ENCODE measurements at regions not wholly inside any gene's neighbourhood (a gene's known extent, or its start where the extent isn't known, plus 50 kb on each side); places are given as distances from the start of the nearest gene placed in this dataset.
"Not testable (repeated sequence)": the region's sequence is repeated elsewhere in the genome, so short reads cannot be mapped to it uniquely, and the experiment has no call there.

GRCh38 chr6:44037847-44038542, 89.3 kb downstream of the MRPL14 start:
- no peak overlapping the region for H3K9ac ChIP-seq (ENCODE audit: low read length)
- no peak overlapping the region for H2AFZ ChIP-seq (ENCODE audit: low read depth, low read length, poor library complexity, severe bottlenecking)
- intact Hi-C loops (cut with micrococcal nuclease), result no loop called here
- BruUV-seq (replicated peaks), result no TSS peak
- no peaks in the 10 kb centered on the region for H3K27me3 ChIP-seq (ENCODE audit: insufficient read depth, low read length)
- ATAC-seq, result no peak
- H3K9me2 ChIP-seq (ENCODE audit: insufficient read depth), result no peaks in the 10 kb centered on the region
- no peak overlapping the region for H3K4me3 ChIP-seq (replicated peaks in 1 of 2; ENCODE audit: low read depth in 1 of 2, low read length in 2 of 2)
- H3K36me3 ChIP-seq (ENCODE audit: control insufficient read depth in 1 of 2, insufficient read depth in 2 of 2, low read length in 2 of 2), result no peaks in the 10 kb centered on the region
- H3K27ac ChIP-seq (ENCODE audit: low read depth, low read length), result no peak overlapping the region
- RAD21 ChIA-PET (ENCODE audit: low non-redundant PET in 1 of 2, low total read pairs in 2 of 2, uncharacterized antibody in 2 of 2, unreplicated experiment in 2 of 2), result no interaction called here
- H3K9me3 ChIP-seq (ENCODE audit: control insufficient read depth in 1 of 2, insufficient read depth in 1 of 2, low read depth in 1 of 2, low read length in 2 of 2), result no peaks in the 10 kb centered on the region
- no peaks in the 10 kb centered on the region for H4K20me1 ChIP-seq (ENCODE audit: insufficient read depth)
- DNase-seq (ENCODE audit: low read depth, low spot score), result no peak
- H3K4me2 ChIP-seq (ENCODE audit: low read length), result no peak overlapping the region
- peaks cover 54 to 80% of the 10 kb centered on the region in 2 experiments for H3K4me1 ChIP-seq (ENCODE audit: control insufficient read depth in 1 of 2, insufficient read depth in 2 of 2, low read length in 2 of 2)
- POLR2A ChIA-PET, result interaction anchor here (2.2 kb wide), 1 partner anchor 21 kb away, joined by 7 read pairs; no protein-coding TSS in a partner anchor
- no peak for TF ChIP-seq SRF (IDR thresholded peaks at IDR 0.05; ENCODE audit: low read depth)
- no peak for TF ChIP-seq POLR2A (IDR thresholded peaks at IDR 0.05; ENCODE audit: borderline replicate concordance, extremely low read depth, insufficient read depth, insufficient read length)
- no peak for TF ChIP-seq CBX3 (IDR thresholded peaks at IDR 0.05; ENCODE audit: low read depth)
- TF ChIP-seq ELF1 (IDR thresholded peaks at IDR 0.05; ENCODE audit: borderline replicate concordance, low read depth), result no peak
- TF ChIP-seq, protein P1, sequence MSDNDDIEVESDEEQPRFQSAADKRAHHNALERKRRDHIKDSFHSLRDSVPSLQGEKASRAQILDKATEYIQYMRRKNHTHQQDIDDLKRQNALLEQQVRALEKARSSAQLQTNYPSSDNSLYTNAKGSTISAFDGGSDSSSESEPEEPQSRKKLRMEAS (IDR thresholded peaks at IDR 0.05), result no peak
- TF ChIP-seq YY1 (IDR thresholded peaks at IDR 0.05; ENCODE audit: extremely low read depth, insufficient replicate concordance, low read depth, low read length), result no peak
- TF ChIP-seq JUND (IDR thresholded peaks at IDR 0.05), result no peak
- TF ChIP-seq ZNF274 (IDR thresholded peaks at IDR 0.05; ENCODE audit: low read depth, low read length), result no peak
- no peak for TF ChIP-seq ZFX (IDR thresholded peaks at IDR 0.05)
- TF ChIP-seq TCF7L2 (IDR thresholded peaks at IDR 0.05; ENCODE audit: borderline replicate concordance, extremely low read depth, insufficient read depth, insufficient read length), result no peak
- no peak for TF ChIP-seq CEBPB (IDR thresholded peaks at IDR 0.05; ENCODE audit: low read depth)
- no peak for TF ChIP-seq ZBTB33 (IDR thresholded peaks at IDR 0.05; ENCODE audit: extremely low read depth, insufficient replicate concordance, low read length)
- no peak for TF ChIP-seq POLR2AphosphoS5 (IDR thresholded peaks at IDR 0.05; ENCODE audit: low read depth, low read length)
- TF ChIP-seq ATF3 (IDR thresholded peaks at IDR 0.05), result no peak
- TF ChIP-seq SP1 (IDR thresholded peaks at IDR 0.05; ENCODE audit: low read depth), result no peak
- TF ChIP-seq RAD21 (IDR thresholded peaks at IDR 0.05; ENCODE audit: low read depth), result no peak
- CTCF ChIA-PET, result interaction anchor here (1.4 kb wide), 1 partner anchor 37 kb away, joined by 3 read pairs; no protein-coding TSS in a partner anchor
- H3K79me2 ChIP-seq (ENCODE audit: insufficient read depth, low read length), result no peaks in the 10 kb centered on the region

DNA sequence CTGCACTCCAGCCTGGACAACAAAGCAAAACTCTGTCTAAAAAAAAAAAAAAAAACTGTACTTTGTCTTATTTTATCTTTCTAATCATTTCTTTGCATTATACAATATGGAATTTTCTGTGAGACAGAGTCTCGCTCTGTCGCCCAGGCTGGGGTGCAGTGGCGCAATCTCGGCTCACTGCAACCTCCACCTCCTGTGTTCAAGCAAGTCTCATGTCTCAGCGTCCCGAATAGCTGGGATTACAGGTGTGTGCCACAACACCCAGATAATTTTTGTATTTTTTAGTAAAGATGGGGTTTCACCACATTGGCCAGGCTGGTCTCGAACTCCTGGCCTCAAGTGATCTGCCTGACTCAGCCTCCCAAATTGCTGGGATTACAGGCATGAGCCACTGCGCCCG, 90.0 kb downstream of the MRPL14 start:
- RAD21 ChIA-PET (ENCODE audit: low non-redundant PET in 1 of 2, low total read pairs in 2 of 2, uncharacterized antibody in 2 of 2, unreplicated experiment in 2 of 2); H3K27me3 ChIP-seq (ENCODE audit: insufficient read depth, low read length); ATAC-seq; H2AFZ ChIP-seq (ENCODE audit: low read depth, low read length, poor library complexity, severe bottlenecking); H3K79me2 ChIP-seq (ENCODE audit: insufficient read depth, low read length); H3K36me3 ChIP-seq (ENCODE audit: control insufficient read depth in 1 of 2, insufficient read depth in 2 of 2, low read length in 2 of 2); H3K9me3 ChIP-seq (ENCODE audit: control insufficient read depth in 1 of 2, insufficient read depth in 1 of 2, low read depth in 1 of 2, low read length in 2 of 2); H3K4me3 ChIP-seq (replicated peaks in 1 of 2; ENCODE audit: low read depth in 1 of 2, low read length in 2 of 2); POLR2A ChIA-PET; intact Hi-C loops (cut with micrococcal nuclease); H3K9ac ChIP-seq (ENCODE audit: low read length); DNase-seq (ENCODE audit: low read depth, low spot score); BruUV-seq (replicated peaks); H3K9me2 ChIP-seq (ENCODE audit: insufficient read depth); H4K20me1 ChIP-seq (ENCODE audit: insufficient read depth); H3K4me2 ChIP-seq (ENCODE audit: low read length); H3K27ac ChIP-seq (ENCODE audit: low read depth, low read length): not testable (repeated sequence)
- CTCF ChIA-PET, result interaction anchor here (1.4 kb wide), 1 partner anchor 38 kb away, joined by 3 read pairs; no protein-coding TSS in a partner anchor
- H3K4me1 ChIP-seq (ENCODE audit: control insufficient read depth in 1 of 2, insufficient read depth in 2 of 2, low read length in 2 of 2), result peaks cover 47 to 73% of the 10 kb centered on the region in 2 experiments

Data from HCT116 (cell line).